ENCODE measurements at regions not wholly inside any gene's neighbourhood (a gene's known extent, or its start where the extent isn't known, plus 50 kb on each side); places are given as distances from the start of the nearest gene placed in this dataset.

GRCh38 chr7:68978710-68979109 is 619.6 kb upstream of the AUTS2 start:
- TF ChIP-seq CTCF (IDR thresholded peaks at IDR 0.05; ENCODE audit: low read depth, low read length, poor library complexity, severe bottlenecking): no peak
- no peak for TF ChIP-seq EZH2phosphoT487 (IDR thresholded peaks at IDR 0.05; ENCODE audit: borderline replicate concordance, low read length)

All from DOHH2 (cell line).